ENCODE measurements at regions not wholly inside any gene's neighbourhood (a gene's known extent, or its start where the extent isn't known, plus 50 kb on each side); places are given as distances from the start of the nearest gene placed in this dataset.

GRCh38 chr1:18038051-18038450 is 69.5 kb upstream of the IGSF21 start:
- no peak for DNase-seq (ENCODE audit: low read depth)
- H3K36me3 ChIP-seq (ENCODE audit: control insufficient read depth, insufficient read depth, low read length), result no peaks in the 10 kb centered on the region

GRCh38 chr1:18039102-18039501 is 68.5 kb upstream of the IGSF21 start:
- no peaks in the 10 kb centered on the region for H3K27me3 ChIP-seq (ENCODE audit: control insufficient read depth, insufficient read depth, low read length)
- H3K36me3 ChIP-seq (ENCODE audit: control insufficient read depth, insufficient read depth, low read length), result no peaks in the 10 kb centered on the region
- no peak for TF ChIP-seq CTCF (IDR thresholded peaks at IDR 0.05; ENCODE audit: insufficient read depth, low read length, poor library complexity, severe bottlenecking)
- H3K4me3 ChIP-seq (ENCODE audit: low read depth, low read length), result no peak overlapping the region
- no peak for DNase-seq (ENCODE audit: low read depth)

More at GRCh38 chr1:18038051-18038450, 69.5 kb upstream of the IGSF21 start:
- Histone ChIP-seq H3K27me3 (ENCODE audit: control insufficient read depth, insufficient read depth, low read length) (no peaks in the 10 kb centered on the region), H3K4me3 (ENCODE audit: low read depth, low read length) (no peak overlapping the region)
- TF ChIP-seq CTCF (IDR thresholded peaks at IDR 0.05; ENCODE audit: insufficient read depth, low read length, poor library complexity, severe bottlenecking), result no peak

GRCh38 chr1:18041102-18041501 is 66.5 kb upstream of the IGSF21 start:
- TF ChIP-seq CTCF (IDR thresholded peaks at IDR 0.05; ENCODE audit: insufficient read depth, low read length, poor library complexity, severe bottlenecking), result no peak
- H3K36me3 ChIP-seq (ENCODE audit: control insufficient read depth, insufficient read depth, low read length), result no peaks in the 10 kb centered on the region
- DNase-seq (ENCODE audit: low read depth), result no peak
- no peaks in the 10 kb centered on the region for H3K27me3 ChIP-seq (ENCODE audit: control insufficient read depth, insufficient read depth, low read length)
- no peak overlapping the region for H3K4me3 ChIP-seq (ENCODE audit: low read depth, low read length)

- Histone ChIP-seq H3K27me3 (ENCODE audit: control insufficient read depth, insufficient read depth, low read length) (no peaks in the 10 kb centered on the region), H3K36me3 (ENCODE audit: control insufficient read depth, insufficient read depth, low read length) (no peaks in the 10 kb centered on the region), H3K4me3 (ENCODE audit: low read depth, low read length) (no peak overlapping the region)
- no peak for DNase-seq (ENCODE audit: low read depth)
- TF ChIP-seq CTCF (IDR thresholded peaks at IDR 0.05; ENCODE audit: insufficient read depth, low read length, poor library complexity, severe bottlenecking), result no peak
Measured at GRCh38 chr1:18041685-18042355, 65.8 kb upstream of the IGSF21 start.

- Histone ChIP-seq H3K36me3 (ENCODE audit: control insufficient read depth, insufficient read depth, low read length) (no peaks in the 10 kb centered on the region), H3K27me3 (ENCODE audit: control insufficient read depth, insufficient read depth, low read length) (no peaks in the 10 kb centered on the region), H3K4me3 (ENCODE audit: low read depth, low read length) (no peak overlapping the region)
- TF ChIP-seq CTCF (IDR thresholded peaks at IDR 0.05; ENCODE audit: insufficient read depth, low read length, poor library complexity, severe bottlenecking), result no peak
- DNase-seq (ENCODE audit: low read depth), result no peak
Measured at GRCh38 chr1:18043871-18044270, 63.7 kb upstream of the IGSF21 start.

- TF ChIP-seq CTCF (IDR thresholded peaks at IDR 0.05; ENCODE audit: insufficient read depth, low read length, poor library complexity, severe bottlenecking), result no peak
- no peak overlapping the region for H3K4me3 ChIP-seq (ENCODE audit: low read depth, low read length)
- H3K27me3 ChIP-seq (ENCODE audit: control insufficient read depth, insufficient read depth, low read length), result no peaks in the 10 kb centered on the region
- DNase-seq (ENCODE audit: low read depth), result no peak
- no peaks in the 10 kb centered on the region for H3K36me3 ChIP-seq (ENCODE audit: control insufficient read depth, insufficient read depth, low read length)
Measured at GRCh38 chr1:18045203-18045602, 62.4 kb upstream of the IGSF21 start.
